ENCODE measurements at regions not wholly inside any gene's neighbourhood (a gene's known extent, or its start where the extent isn't known, plus 50 kb on each side); places are given as distances from the start of the nearest gene placed in this dataset.
"Not testable (repeated sequence)": the region's sequence is repeated elsewhere in the genome, so short reads cannot be mapped to it uniquely, and the experiment has no call there.

DNA sequence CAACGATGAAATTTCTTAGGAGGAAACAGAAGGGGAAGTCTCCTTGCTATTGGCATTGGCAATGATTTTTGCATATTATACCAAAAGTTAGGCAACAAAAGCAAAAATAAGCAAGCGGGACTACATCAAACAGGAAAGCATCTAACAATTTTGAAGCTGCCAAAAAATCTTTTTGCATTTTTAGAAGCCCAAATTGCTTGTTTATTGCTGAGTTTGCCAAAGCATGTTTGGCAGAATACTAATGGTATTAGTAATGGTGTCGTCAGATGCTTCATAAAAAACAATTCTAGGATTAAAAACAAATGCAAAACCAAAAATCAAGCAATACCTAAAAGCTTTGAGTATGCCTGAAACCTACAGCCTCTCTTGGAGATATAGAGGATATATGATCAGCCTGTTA, 80.0 kb downstream of the GALR1 start:
- intact Hi-C loops (cut with DNase I): no loop called here
- ATAC-seq (no peak), DNase-seq (no peak)

DNA sequence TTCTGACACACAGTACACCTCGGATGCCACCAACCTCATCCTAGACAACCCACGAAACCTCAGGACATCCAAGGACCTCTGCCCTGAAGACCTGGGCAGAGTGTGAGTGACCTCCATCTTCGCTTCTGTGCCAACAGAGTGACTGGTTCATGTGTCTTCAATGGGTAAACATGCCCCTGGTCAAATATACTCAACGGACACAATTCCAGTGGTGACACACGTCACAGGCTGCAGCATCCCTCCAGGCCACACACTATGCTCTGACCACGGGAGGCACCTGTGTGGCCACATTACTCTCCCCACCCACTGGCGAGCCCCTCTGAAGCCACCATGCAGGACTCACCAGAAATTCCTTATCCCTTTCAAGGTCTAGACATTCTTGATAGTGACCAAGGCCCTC, 85.2 kb downstream of the GALR1 start:
- no peak for ATAC-seq

DNA sequence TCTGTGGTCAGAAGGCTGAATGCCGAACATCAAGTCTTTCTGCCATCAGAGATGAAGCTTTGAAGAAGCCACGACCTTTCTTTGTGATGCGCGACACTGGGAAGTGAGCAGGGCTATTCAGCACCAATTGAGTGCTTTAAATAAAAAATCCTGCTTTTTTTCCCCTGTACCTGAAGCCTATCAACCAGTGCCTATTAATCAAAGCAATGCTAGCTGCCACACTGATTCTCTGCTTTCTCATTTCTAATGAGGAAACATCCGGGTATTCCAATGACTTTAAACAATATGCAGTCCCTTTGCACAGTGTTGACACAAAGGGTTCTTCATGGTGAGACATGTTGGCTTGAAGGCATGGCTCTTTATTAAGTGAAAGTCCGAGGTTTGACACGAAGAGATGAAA, 88.0 kb downstream of the GALR1 start:
- DNase-seq (no peak), ATAC-seq (no peak)
- intact Hi-C loops (cut with DNase I): no loop called here

More for the DNA sequence above, 85.2 kb downstream of the GALR1 start:
- DNase-seq: no peak
- intact Hi-C loops (cut with DNase I): no loop called here

DNA sequence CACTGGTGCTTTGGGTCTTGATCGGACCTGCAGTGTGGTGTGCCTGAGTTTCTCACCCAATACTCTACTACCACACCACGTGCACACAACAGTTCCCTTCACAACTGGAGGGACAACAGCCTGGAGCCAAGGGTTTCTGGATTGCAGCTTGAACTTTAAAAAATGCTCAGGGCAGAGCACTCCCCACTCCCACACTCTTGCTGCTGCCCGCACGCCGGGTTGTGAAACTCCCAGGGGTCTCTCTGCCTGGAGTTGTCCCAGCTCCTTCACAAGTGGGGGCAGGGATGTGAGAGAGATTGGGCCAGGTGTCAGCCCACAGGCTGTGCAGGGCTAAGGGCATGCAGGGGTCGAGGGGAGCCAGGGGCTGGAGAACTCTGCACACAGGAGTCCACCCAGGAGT, 89.4 kb downstream of the GALR1 start:
- DNase-seq (no peak), ATAC-seq (peak in 1 of 2 donors; percentile 58)
- intact Hi-C loops (cut with DNase I): no loop called here

DNA sequence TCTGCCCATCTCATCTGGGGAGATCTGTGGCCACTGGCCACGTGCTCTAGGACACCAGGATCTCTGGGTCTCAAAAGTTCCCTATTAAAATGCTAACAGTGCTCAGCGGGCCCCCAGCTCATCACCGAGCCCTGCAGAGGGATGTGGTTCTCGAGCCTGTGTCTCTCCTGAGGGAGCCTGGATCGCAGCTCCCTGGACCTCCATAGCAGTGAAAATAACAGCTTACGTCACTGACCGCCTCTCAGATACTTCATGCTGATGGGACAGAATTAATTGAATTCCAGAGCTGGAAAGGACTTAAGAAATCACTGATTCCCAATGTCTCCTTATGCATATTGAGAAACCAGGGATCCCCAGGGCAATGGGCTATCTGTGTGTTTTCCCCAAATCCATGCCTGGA, 90.0 kb downstream of the GALR1 start:
- ATAC-seq: no peak
- intact Hi-C loops (cut with DNase I): no loop called here
- DNase-seq: no peak

DNA sequence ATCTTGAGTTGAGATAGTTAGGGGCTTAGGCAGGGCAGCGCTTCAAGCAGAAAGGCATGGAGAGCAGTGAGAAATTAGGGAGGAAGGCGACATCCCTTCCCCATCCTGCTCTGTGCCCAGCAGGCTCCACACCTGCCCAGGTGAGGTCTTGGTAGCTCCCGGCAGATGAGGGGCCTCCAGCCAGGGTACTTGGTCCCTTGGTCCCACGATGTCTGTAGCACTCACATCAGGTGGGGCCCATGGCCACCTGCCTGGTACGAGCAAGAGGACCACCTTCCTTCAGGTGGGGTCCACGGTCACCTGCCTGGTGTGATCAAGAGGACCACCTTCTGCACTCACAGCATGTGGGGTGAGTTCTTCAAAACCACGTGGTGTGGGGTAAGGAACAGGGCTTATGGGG, 91.2 kb downstream of the GALR1 start:
- ATAC-seq (no peak), DNase-seq (no peak)
- intact Hi-C loops (cut with DNase I): no loop called here

DNA sequence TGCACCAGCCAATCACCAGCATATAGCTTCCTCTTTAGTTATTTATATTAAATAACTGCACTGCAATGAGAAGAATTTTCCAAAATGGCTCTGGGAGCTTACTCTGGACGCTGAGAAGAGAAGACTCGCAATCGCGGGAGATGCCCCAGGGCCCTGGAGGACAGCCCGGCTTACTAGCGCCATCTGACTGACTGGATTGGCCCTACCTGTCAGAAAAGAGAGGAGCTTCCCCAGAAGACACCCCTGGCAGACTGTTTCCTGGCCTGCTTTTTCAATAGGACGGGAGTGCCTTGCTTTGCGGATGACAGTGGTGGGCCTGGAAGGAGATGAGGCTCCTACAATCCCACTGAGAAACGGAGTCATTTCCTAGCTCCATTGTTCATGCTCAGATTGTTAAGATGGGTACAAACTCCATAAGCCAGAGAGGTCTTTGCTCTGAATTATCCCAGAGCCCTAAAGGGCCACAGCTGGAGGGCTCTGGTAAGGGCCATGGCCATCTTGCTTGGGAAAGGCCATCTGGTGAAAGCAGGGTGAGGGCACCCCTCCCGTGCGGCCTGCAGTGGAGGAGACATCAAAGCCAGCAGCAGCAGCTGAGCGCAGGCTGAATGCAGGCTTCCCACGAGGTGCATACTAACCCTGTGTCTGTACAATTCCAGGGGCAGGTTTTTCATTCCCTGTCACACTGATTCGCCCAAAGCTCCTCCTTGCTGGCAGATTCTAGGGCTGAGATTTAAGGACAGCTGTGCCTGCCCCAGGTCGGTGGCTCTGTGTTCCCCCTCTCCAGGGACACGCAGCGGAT, 92.1 kb downstream of the GALR1 start:
- intact Hi-C loops (cut with DNase I): no loop called here
- ATAC-seq (no peak), DNase-seq (no peak)

DNA sequence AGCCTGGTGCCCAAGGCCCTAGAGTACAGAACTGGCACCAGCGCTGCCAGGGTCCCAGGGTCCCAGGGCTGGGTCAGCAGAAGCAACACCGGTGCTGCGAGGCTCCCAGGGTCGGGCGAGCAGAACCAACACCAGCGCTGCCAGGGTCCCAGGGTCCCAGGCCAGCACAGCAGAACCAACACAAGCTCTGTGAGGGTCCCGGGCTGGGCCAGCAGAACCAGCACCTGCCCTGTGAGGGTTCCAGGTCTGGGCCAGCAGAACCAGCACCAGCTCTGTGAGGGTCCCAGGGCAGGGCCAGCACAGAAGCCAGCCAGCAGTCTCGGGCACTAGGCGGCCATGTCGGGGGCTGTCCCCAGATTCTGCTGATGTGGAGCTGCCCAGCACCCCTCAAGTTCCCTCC, 93.1 kb downstream of the GALR1 start:
- no peak for DNase-seq
- intact Hi-C loops (cut with DNase I): no loop called here
- ATAC-seq: no peak

DNA sequence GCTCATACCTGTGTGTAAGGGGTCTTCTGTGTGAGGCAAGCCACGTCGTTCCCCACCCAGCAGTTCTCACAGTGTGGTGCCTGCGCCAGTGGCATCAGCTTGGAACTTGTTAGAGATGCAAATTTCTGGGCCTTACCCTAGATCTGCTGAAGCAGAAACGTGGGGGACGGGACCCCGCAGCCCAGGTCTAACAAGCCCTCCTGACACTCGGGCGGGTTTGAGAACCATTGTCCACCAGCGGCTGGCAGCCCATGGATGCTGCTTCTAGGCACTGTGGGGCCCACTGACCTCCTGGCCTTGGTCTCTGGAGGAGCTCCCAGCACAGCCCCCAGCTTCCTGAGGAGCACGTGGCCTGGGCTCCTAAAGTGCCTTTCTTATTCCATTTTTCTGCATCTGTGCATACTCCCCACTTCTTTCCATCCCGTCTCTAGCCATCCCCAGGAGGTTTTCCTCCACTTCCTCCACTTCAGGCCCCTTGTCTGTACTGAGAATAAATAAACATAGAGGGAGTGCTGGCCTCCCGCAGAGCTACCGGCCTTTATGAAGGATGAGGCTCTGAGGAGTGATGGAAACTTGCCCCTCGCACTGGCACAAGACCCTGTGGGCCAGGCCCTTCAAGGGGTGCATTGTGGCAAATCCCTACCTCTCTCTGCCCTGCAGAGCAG, 94.3 kb downstream of the GALR1 start:
- intact Hi-C loops (cut with DNase I): no loop called here
- DNase-seq: no peak

DNA sequence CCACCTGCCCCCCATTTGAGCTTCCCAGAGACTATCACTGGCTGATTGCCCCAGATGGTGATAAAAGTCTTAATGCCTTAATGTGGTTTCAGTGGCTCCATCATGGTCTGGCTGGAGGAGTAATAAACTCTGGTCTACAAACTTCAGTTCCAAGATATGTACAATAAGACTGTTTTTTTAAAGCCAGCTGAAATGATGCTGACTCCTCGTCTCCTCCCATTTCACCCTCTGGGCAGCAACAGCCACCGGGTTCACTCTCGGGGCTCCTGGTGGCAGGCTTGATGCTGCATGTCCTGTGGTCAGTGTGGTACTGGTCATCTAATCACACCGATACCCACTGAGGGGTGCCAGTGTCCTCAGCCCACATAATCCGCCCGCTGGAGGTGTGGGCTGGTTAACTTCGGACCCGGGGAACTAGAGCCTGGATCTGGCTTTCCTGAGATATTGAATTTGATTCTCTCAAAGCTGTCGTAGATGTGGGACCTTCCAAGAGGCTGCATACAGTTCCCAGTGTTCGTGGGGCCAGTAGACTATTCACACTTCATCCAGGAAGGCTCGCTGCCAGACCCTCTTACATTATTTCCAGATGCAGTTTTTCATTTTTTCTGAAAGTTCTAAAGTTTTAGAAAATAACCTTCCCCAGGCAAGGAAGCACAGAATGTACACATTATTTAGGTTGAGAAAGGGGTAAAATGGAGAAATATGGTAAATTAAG, 95.3 kb downstream of the GALR1 start:
- ATAC-seq: peak in 1 of 2 donors; percentile 52
- no peak for DNase-seq
- intact Hi-C loops (cut with DNase I): no loop called here

More for the DNA sequence above, 94.3 kb downstream of the GALR1 start:
- no peak for ATAC-seq

DNA sequence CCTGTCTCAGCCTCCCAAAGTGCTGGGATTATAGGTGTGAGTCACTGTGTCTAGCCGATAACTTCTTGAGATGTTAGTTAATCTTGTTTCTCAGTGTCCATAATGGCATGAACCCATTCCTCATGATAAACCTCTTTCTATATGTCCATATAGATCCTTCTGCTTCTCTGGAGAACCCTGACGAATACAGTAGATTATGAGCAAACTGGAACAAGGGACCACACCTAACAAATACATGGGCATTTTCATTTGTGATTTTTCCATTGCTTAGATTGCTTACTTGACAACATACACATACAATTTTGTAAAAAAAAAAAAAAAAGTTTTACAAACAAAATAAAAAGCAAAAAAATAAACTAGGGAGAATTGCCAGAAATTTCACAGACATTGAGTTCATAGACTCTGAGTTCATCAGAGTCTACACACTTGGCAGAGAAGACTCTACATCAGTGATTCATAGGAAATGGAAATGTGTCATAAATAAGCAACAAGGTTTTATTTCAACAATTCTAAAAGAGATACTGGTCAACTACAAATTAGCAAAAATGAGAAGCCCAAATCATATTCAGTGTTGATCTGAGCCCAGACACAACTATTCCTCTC, 96.7 kb downstream of the GALR1 start:
- intact Hi-C loops (cut with DNase I): no loop called here
- ATAC-seq (peak in 1 of 2 donors; percentile 84), DNase-seq (no peak)

DNA sequence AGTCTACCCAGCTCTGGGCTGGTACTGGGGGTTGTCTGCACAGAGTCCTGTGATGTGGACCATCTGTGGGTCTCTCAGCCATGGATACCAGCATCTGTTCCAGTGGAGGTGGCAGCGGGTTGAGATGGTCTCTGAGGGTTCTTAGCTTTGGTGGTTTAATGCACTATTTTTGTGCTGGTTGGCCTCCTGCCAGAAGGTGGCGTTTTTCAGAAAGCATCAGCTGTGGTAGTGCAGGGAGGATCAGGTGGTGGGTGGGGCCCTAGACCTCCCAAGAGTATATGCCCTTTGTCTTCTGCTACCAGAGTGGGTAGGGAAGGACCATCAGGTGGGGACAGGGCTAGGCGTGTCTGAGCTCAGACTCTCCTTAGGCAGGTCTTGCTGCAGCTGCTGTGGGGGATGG, 103.7 kb downstream of the GALR1 start:
- DNase-seq; ATAC-seq; intact Hi-C loops (cut with DNase I): not testable (repeated sequence)

DNA sequence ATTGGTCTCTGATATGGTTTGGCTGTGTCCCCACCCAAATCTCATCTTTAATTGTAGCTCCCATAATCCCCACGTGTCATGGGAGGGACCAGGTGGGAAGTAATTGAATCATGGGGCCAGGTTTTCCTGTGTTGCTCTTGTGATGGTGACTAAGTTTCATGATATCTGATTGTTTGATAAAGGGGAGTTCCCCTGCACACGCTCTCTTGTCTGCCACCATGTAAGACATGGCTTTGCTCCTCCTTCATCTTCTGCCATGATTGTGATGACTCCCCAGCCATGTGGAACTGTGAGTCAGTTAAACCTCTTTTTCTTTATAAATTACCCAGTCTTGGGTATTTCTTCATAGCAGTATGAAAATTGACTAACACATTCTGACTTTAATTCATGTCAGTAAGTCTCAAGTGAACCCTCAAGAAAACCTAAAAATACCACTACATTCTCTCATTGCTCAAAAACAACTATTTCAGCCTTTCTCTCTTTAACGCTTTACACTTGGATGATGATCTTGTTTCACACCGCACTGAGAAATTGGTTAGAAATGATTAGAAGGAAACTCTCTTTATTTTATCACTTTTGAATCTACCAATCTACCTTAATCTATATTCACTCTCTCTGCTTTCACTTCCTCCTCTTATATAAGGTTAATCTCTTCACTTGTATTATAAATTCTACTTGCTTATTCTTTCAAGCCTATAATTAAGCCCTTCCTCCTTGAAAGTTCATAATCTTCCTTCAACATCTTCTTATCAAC, 110.1 kb downstream of the GALR1 start:
- intact Hi-C loops (cut with DNase I): no loop called here
- ATAC-seq (no peak), DNase-seq (no peak)

DNA sequence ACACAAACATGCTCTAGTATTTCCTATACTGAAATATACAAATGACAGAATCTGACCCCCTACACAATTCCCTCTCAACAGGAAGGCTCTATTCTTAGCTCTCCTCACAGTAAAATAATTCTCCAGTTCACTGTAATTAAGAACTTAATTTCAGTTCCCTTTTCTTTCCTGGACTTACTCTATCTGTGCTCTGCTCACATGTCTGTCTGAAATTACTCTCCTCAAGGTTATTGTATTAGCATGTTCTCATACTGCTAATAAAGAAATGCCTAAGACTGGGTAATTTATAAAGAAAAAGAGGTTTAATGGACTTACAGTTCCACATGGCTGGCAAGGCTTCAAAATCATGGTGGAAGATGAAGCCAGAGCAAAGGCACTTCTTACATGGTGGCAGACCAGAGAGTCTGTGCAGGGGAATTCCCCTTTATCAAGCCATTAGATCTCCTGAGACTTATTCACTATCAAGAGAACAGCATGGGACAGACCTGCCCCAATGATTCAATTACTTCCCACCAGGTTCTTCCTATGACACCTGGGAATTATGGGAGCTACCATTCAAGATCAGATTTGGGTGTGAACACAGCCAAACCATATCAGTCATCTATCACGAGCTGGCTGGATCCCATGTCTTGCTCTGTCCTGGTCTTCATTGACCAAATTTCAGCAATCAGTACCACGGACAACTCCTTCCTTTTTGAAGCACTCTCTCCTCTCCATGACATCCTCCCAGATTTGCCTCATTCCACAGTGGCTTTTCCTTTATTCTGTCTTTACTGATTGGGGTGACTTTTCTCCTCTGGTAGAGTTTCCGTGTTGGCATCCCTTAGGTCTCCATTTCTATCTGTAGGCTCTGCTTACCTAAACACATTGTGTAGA, 110.9 kb downstream of the GALR1 start:
- DNase-seq: no peak
- intact Hi-C loops (cut with DNase I): no loop called here
- ATAC-seq: no peak

DNA sequence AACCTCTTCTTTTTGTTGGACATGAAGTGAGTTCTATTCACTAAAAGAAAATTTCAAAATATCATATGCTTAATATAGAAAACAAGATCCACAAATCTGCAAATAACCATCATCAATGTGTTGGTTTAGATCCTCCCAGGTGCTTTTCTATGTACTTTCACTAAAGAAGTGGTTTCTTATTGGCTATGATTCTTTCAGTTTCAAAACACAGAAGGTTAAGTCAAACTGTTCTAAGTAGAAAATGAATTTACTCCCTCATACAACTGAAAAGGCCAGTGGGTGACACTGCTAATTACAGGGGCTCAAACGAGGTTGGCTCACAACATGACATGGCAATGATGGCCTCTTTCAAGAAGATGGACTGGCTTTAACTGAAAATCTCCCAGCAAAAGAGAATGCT, 111.7 kb downstream of the GALR1 start:
- intact Hi-C loops (cut with DNase I): no loop called here
- DNase-seq: no peak
- ATAC-seq: no peak

DNA sequence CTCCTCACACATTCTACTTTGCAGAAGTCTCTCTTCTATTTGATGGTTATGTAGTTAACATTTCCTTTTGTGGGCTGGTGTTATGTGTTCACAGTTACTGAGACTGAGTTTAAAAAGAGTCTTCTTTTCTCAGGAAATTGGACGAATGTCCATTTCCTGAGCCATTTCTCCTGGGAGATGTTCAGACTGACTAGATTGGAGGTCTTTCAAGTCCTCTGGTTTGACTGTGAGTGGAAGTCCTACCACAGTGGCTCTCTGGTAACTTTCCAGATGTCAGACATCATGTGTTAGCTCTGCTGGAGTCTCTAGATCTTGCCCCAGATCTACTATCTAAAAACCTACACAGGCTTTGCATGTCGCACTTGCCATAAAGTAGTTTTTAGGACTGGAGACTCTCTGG, 116.0 kb downstream of the GALR1 start:
- DNase-seq (no peak), ATAC-seq (peak in 1 of 2 donors; percentile 58)
- intact Hi-C loops (cut with DNase I): no loop called here

DNA sequence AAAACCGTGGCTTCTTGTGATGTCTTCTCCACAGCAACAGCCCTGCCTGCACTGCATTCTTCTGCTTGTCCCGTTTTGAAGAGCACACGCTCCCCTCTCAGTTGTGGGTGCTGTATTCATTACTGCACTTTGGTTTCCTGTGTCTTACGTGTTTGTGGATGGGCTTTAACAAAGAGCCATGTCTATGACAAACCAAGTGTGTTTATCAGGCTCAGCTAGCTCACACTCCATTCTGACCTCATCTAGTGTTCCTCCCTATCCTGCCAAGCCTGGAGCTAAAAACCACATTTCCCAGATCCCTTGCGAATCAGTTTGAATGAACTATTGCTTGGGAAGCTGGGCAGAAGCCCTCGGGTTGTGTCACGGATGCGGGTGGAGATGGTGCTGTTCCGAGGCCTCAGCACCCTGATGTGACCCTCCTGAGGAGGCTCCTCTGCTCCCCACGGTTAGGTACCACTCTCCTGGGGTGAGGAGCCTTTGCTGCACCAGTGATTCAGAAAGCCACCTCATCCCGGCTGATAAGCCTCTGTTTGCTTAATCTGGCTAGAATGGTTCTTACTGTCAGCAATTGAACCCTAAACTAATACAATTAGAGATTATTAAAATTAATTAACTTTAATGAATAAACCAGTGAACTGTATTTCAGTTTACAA, 116.5 kb downstream of the GALR1 start:
- intact Hi-C loops (cut with DNase I): no loop called here
- ATAC-seq (peak; percentile 67 to 90), DNase-seq (no peak)
